ENCODE measurements at regions not wholly inside any gene's neighbourhood (a gene's known extent, or its start where the extent isn't known, plus 50 kb on each side); places are given as distances from the start of the nearest gene placed in this dataset.
"Not testable (repeated sequence)": the region's sequence is repeated elsewhere in the genome, so short reads cannot be mapped to it uniquely, and the experiment has no call there.

DNA sequence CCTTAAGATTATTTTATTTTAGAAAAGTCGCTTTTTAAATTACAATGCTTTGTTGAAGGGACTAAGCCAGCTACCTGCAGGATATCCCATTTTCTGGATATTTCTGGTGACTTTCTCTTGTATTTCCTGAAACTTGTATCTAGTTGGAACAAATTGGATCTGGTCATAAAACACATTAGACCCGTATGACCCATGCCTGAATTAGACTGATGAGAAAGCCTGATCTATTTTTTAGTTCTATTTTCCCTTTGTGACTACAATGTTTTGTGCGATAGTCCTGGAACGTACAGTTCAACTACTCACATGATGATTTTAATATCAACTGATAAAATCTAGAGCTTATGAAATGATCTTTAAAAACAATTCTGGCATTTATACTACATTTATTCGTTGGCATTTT, 151.8 kb downstream of the RHOU start:
- Histone ChIP-seq H3K4me3 (IDR thresholded peaks at IDR 0.05; ENCODE audit: insufficient read depth, low read depth, low read length) (no peak overlapping the region), H3K27me3 (ENCODE audit: insufficient read depth, low read depth) (no peaks in the 10 kb centered on the region)

DNA sequence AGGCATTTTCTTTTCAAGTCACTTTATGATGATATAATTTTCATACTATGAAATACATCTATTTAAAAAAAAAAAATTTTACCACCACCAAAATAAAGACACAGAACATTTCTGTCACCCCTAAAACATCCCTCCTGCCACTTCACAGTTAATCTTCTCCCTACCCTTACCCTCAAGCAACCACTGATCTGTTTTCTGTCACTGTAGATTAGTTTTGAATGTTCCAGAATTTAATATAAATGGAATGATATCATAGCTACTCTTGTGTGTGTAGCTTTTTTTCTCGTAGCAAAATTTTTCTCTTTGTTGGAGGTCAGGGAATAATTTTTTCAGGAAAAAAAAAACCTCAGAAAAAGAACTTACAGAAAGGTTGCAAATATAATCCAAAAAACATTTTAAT, 152.7 kb downstream of the RHOU start:
- H3K9ac ChIP-seq = no peak overlapping the region
- H4K20me1 ChIP-seq (ENCODE audit: insufficient read depth) = no peaks in the 10 kb centered on the region
- no peaks in the 10 kb centered on the region for H3K4me1 ChIP-seq (ENCODE audit: low read depth, poor library complexity, severe bottlenecking)
- H3K27ac ChIP-seq = no peak overlapping the region
- TF ChIP-seq, protein P1, sequence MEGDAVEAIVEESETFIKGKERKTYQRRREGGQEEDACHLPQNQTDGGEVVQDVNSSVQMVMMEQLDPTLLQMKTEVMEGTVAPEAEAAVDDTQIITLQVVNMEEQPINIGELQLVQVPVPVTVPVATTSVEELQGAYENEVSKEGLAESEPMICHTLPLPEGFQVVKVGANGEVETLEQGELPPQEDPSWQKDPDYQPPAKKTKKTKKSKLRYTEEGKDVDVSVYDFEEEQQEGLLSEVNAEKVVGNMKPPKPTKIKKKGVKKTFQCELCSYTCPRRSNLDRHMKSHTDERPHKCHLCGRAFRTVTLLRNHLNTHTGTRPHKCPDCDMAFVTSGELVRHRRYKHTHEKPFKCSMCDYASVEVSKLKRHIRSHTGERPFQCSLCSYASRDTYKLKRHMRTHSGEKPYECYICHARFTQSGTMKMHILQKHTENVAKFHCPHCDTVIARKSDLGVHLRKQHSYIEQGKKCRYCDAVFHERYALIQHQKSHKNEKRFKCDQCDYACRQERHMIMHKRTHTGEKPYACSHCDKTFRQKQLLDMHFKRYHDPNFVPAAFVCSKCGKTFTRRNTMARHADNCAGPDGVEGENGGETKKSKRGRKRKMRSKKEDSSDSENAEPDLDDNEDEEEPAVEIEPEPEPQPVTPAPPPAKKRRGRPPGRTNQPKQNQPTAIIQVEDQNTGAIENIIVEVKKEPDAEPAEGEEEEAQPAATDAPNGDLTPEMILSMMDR (conservative IDR thresholded peaks at IDR 0.05; ENCODE audit: low read depth, low read length) = no peak
- no peak overlapping the region for H2AFZ ChIP-seq (ENCODE audit: low read depth)
- no peaks in the 10 kb centered on the region for H3K27me3 ChIP-seq (ENCODE audit: insufficient read depth, low read depth)
- no peak overlapping the region for H3K4me3 ChIP-seq (IDR thresholded peaks at IDR 0.05; ENCODE audit: insufficient read depth, low read depth, low read length)
- H3K36me3 ChIP-seq (ENCODE audit: insufficient read depth) = no peaks in the 10 kb centered on the region
- H3K79me2 ChIP-seq (ENCODE audit: insufficient read depth, low read depth) = no peaks in the 10 kb centered on the region
- H3K4me2 ChIP-seq = no peak overlapping the region

More for the DNA sequence above, 151.8 kb downstream of the RHOU start:
- no peaks in the 10 kb centered on the region for H3K36me3 ChIP-seq (ENCODE audit: insufficient read depth)
- no peaks in the 10 kb centered on the region for H3K79me2 ChIP-seq (ENCODE audit: insufficient read depth, low read depth)
- no peak overlapping the region for H3K4me2 ChIP-seq
- no peak overlapping the region for H2AFZ ChIP-seq (ENCODE audit: low read depth)
- no peak overlapping the region for H3K27ac ChIP-seq
- H4K20me1 ChIP-seq (ENCODE audit: insufficient read depth) = no peaks in the 10 kb centered on the region
- TF ChIP-seq, protein P1 (conservative IDR thresholded peaks at IDR 0.05; ENCODE audit: low read depth, low read length) = no peak
- no peak overlapping the region for H3K9ac ChIP-seq
- no peaks in the 10 kb centered on the region for H3K4me1 ChIP-seq (ENCODE audit: low read depth, poor library complexity, severe bottlenecking)

DNA sequence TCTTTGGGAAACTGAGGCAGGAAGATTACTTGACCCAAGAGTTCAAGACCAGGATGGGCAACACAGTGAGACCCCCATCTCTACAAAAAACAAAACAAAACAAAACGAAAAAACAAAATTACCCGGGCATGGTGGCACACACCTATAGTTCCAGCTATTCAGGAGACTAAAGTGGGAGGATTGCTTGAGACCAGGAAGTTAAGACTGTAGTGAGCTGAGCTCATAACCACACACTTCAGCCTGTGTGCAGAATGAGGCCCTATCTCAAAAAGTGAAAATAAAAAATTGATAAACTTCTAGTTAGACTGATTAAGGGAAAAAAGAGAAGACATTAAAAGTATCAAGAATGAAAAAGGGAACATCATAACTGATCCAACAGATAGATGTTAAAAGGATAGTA, 154.0 kb downstream of the RHOU start:
- Histone ChIP-seq H3K79me2 (ENCODE audit: insufficient read depth, low read depth) (no peaks in the 10 kb centered on the region), H3K27ac (no peak overlapping the region), H4K20me1 (ENCODE audit: insufficient read depth) (no peaks in the 10 kb centered on the region), H2AFZ (ENCODE audit: low read depth) (no peak overlapping the region), H3K4me3 (IDR thresholded peaks at IDR 0.05; ENCODE audit: insufficient read depth, low read depth, low read length) (no peak overlapping the region), H3K27me3 (ENCODE audit: insufficient read depth, low read depth) (no peaks in the 10 kb centered on the region), H3K4me2 (no peak overlapping the region), H3K4me1 (ENCODE audit: low read depth, poor library complexity, severe bottlenecking) (no peaks in the 10 kb centered on the region), H3K36me3 (ENCODE audit: insufficient read depth) (no peaks in the 10 kb centered on the region), H3K9ac (no peak overlapping the region)
- TF ChIP-seq, protein P1 (conservative IDR thresholded peaks at IDR 0.05; ENCODE audit: low read depth, low read length) = no peak

DNA sequence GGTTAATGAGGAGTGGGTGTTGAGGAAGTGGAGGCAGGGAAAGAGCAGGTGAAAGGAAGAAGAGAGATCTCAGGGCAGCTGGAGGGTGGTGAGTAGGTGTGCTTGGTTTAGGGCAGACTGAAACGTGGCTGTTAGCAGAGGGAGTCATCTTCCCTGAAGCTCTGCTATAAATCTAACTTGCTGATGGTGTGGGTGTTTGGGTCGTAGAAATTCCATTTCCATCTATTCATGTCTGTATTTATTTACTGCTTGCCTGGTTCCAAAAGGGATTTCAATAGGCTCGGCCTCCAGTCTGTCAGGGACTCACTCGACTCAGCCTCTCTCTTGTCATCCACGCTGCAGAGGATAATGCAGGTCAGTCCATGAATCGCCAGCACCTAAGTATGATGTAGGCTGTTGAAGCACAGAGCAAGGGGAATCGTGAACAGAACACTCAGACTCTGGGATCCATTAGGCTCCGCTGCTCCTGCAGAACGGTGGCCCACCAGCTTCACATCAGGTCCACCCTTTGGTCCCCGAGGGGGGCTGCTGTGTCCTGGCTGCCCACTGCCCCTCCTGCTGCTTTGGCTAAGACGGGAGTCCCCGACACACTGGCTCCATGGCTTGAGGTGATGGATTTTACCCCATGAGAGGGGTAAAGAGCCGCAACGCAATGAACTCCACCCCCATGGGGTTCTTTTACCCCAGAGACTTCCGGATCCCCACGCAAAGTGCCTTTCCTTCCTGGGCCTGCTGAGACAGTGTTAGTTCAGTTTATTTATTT, 156.2 kb downstream of the RHOU start:
- Histone ChIP-seq H3K4me2 (no peak overlapping the region), H3K4me1 (ENCODE audit: low read depth, poor library complexity, severe bottlenecking) (no peaks in the 10 kb centered on the region), H3K79me2 (ENCODE audit: insufficient read depth, low read depth) (no peaks in the 10 kb centered on the region), H3K27ac (no peak overlapping the region), H3K27me3 (ENCODE audit: insufficient read depth, low read depth) (no peaks in the 10 kb centered on the region), H3K9ac (no peak overlapping the region), H4K20me1 (ENCODE audit: insufficient read depth) (no peaks in the 10 kb centered on the region), H2AFZ (ENCODE audit: low read depth) (no peak overlapping the region), H3K36me3 (ENCODE audit: insufficient read depth) (no peaks in the 10 kb centered on the region), H3K4me3 (IDR thresholded peaks at IDR 0.05; ENCODE audit: insufficient read depth, low read depth, low read length) (no peak overlapping the region)
- TF ChIP-seq, protein P1 (conservative IDR thresholded peaks at IDR 0.05; ENCODE audit: low read depth, low read length) = no peak

DNA sequence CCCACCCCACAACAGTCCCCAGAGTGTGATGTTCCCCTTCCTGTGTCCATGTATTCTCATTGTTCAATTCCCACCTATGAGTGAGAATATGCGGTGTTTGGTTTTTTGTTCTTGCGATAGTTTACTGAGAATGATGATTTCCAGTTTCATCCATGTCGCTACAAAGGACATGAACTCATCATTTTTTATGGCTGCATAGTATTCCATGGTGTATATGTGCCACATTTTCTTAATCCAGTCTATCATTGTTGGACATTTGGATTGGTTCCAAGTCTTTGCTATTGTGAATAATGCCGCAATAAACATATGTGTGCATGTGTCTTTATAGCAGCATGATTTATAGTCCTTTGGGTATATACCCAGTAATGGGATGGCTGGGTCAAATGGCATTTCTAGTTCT, 156.9 kb downstream of the RHOU start:
- H2AFZ ChIP-seq (ENCODE audit: low read depth); H3K4me1 ChIP-seq (ENCODE audit: low read depth, poor library complexity, severe bottlenecking); H3K27me3 ChIP-seq (ENCODE audit: insufficient read depth, low read depth); H3K4me3 ChIP-seq (IDR thresholded peaks at IDR 0.05; ENCODE audit: insufficient read depth, low read depth, low read length); H3K4me2 ChIP-seq; H4K20me1 ChIP-seq (ENCODE audit: insufficient read depth); H3K79me2 ChIP-seq (ENCODE audit: insufficient read depth, low read depth); H3K9ac ChIP-seq; H3K36me3 ChIP-seq (ENCODE audit: insufficient read depth); H3K27ac ChIP-seq: not testable (repeated sequence)
